ENCODE measurements at regions not wholly inside any gene's neighbourhood (a gene's known extent, or its start where the extent isn't known, plus 50 kb on each side); places are given as distances from the start of the nearest gene placed in this dataset.

- H3K27ac ChIP-seq (ENCODE audit: control insufficient read depth, insufficient read depth): no peak overlapping the region
- H3K4me1 ChIP-seq (ENCODE audit: control insufficient read depth, insufficient read depth, low read length): no peaks in the 10 kb centered on the region
- H3K36me3 ChIP-seq (ENCODE audit: control insufficient read depth in 2 of 2, insufficient read depth in 2 of 2, low read length in 1 of 2): no peaks in the 10 kb centered on the region
- FAIRE-seq (no peak), DNase-seq (ENCODE audit: low read depth, low spot score) (no peak), ATAC-seq (no peak)
- ChIA-PET POLR2A (no interaction called here), CTCF (no interaction called here), RAD21 (ENCODE audit: unreplicated experiment) (no interaction called here), SMC1A (ENCODE audit: uncharacterized antibody, unreplicated experiment) (no interaction called here)
- H3K4me3 ChIP-seq: no peak overlapping the region
- no peak for TF ChIP-seq ZBTB40 (IDR thresholded peaks at IDR 0.05; ENCODE audit: borderline replicate concordance)
- no peak for TF ChIP-seq SUPT20H (IDR thresholded peaks at IDR 0.05; ENCODE audit: borderline replicate concordance, control insufficient read depth, low read depth, low read length)
- no peak for TF ChIP-seq POLR2AphosphoS2 (IDR thresholded peaks at IDR 0.05; ENCODE audit: low read depth, low read length)
- no peak for TF ChIP-seq ZNF384 (IDR thresholded peaks at IDR 0.05; ENCODE audit: borderline replicate concordance, low read depth, low read length)
- TF ChIP-seq CTCF (IDR thresholded peaks at IDR 0.05 in 2 of 3, conservative IDR thresholded peaks at IDR 0.05 in 1 of 3; ENCODE audit: control insufficient read depth in 2 of 3, extremely low read depth in 1 of 3, insufficient read depth in 1 of 3, low read depth in 3 of 3, low read length in 3 of 3): no peak
- TF ChIP-seq HDAC6 (IDR thresholded peaks at IDR 0.05; ENCODE audit: unreplicated experiment): no peak
- TF ChIP-seq ZBTB4 (CRISPR knock-in tag; IDR thresholded peaks at IDR 0.05): no peak
- TF ChIP-seq ETV6 (conservative IDR thresholded peaks at IDR 0.05 in 1 of 2, IDR thresholded peaks at IDR 0.05 in 1 of 2; ENCODE audit: borderline replicate concordance in 1 of 2, low read depth in 1 of 2): no peak
- no peak for TF ChIP-seq NFIC (IDR thresholded peaks at IDR 0.05; ENCODE audit: low read depth, low read length)
- H3K4me2 ChIP-seq (ENCODE audit: control insufficient read depth, insufficient read depth): no peak overlapping the region
- H3K27me3 ChIP-seq (replicated peaks in 1 of 2; ENCODE audit: control insufficient read depth in 2 of 2, insufficient read depth in 2 of 2, low read length in 1 of 2): no peaks in the 10 kb centered on the region
- no peaks in the 10 kb centered on the region for H3K9me3 ChIP-seq (replicated peaks; ENCODE audit: control insufficient read depth, insufficient read depth, low read length)
- no TSS peak for BruUV-seq (replicated peaks)
- no peak overlapping the region for H2AFZ ChIP-seq (ENCODE audit: control insufficient read depth, low read depth, low read length)
- H4K20me1 ChIP-seq (ENCODE audit: control insufficient read depth, insufficient read depth): no peaks in the 10 kb centered on the region
- intact Hi-C loops (cut with micrococcal nuclease; ENCODE audit: unreplicated experiment) (no loop called here), in situ Hi-C loops (cut with MboI) (no loop called here)
- H3K9ac ChIP-seq (ENCODE audit: control insufficient read depth, insufficient read depth, low read length): no peak overlapping the region
- no peaks in the 10 kb centered on the region for H3K79me2 ChIP-seq (ENCODE audit: control insufficient read depth, insufficient read depth, low read length)
- WGBS (ENCODE audit: insufficient coverage, insufficient replicate concordance, low lambda C conversion rate, missing lambda C conversion rate): 5% methylated on average over 2 of the region's 2 CpGs
These were observed 68.0 kb upstream of the NR3C2 start for GRCh38 chr4:148510211-148510610.

Measured in GM12878 (cell line).